ENCODE measurements at regions not wholly inside any gene's neighbourhood (a gene's known extent, or its start where the extent isn't known, plus 50 kb on each side); places are given as distances from the start of the nearest gene placed in this dataset.

DNA sequence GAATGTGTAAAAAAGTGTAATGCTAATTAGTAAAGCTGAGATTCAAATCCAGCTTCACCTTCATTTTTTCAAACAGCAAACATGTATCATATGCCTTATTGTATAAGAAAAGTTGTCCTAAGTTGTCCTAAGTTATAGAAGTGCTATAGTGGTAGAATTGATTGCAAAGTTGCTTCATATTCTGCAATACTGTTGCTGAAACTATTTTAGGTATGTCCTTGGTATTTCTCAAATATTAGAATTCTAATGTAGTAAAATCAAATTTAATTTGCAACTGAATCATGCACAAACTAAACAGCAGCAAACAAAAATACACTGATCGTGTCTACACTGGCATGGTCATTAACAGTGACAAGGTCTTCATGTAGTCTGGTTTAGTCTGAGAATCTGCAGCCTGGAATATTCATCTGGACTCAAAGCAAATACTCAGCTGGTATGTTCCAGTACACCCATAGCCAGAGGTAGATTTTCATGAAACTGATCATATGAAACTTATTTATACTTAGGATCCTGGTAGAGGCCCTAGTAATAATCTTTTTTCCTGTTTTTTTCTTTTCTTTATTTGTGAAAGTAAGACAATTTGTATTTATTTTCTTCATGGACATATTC lies 555.6 kb upstream of the ZEB2 start:
- H3K27me3 ChIP-seq (ENCODE audit: insufficient read depth, poor library complexity, severe bottlenecking), result no peaks in the 10 kb centered on the region
- H3K27ac ChIP-seq (replicated peaks), result no peak overlapping the region
- no peak for TF ChIP-seq SPI1 (IDR thresholded peaks at IDR 0.05; ENCODE audit: borderline replicate concordance, low read depth)
- TF ChIP-seq GABPA (IDR thresholded peaks at IDR 0.05; ENCODE audit: low read depth), result no peak
- no peak for TF ChIP-seq CTCF (IDR thresholded peaks at IDR 0.05; ENCODE audit: insufficient read depth, low read length)
- TF ChIP-seq POLR2AphosphoS5 (IDR thresholded peaks at IDR 0.05; ENCODE audit: low read depth), result no peak
- TF ChIP-seq, protein P1, sequence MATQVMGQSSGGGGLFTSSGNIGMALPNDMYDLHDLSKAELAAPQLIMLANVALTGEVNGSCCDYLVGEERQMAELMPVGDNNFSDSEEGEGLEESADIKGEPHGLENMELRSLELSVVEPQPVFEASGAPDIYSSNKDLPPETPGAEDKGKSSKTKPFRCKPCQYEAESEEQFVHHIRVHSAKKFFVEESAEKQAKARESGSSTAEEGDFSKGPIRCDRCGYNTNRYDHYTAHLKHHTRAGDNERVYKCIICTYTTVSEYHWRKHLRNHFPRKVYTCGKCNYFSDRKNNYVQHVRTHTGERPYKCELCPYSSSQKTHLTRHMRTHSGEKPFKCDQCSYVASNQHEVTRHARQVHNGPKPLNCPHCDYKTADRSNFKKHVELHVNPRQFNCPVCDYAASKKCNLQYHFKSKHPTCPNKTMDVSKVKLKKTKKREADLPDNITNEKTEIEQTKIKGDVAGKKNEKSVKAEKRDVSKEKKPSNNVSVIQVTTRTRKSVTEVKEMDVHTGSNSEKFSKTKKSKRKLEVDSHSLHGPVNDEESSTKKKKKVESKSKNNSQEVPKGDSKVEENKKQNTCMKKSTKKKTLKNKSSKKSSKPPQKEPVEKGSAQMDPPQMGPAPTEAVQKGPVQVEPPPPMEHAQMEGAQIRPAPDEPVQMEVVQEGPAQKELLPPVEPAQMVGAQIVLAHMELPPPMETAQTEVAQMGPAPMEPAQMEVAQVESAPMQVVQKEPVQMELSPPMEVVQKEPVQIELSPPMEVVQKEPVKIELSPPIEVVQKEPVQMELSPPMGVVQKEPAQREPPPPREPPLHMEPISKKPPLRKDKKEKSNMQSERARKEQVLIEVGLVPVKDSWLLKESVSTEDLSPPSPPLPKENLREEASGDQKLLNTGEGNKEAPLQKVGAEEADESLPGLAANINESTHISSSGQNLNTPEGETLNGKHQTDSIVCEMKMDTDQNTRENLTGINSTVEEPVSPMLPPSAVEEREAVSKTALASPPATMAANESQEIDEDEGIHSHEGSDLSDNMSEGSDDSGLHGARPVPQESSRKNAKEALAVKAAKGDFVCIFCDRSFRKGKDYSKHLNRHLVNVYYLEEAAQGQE (IDR thresholded peaks at IDR 0.05; ENCODE audit: insufficient replicate concordance, low read depth), result no peak
- DNase-seq (ENCODE audit: low read depth in 1 of 2, low spot score in 1 of 2), result no peak
- no peak overlapping the region for H3K4me3 ChIP-seq (replicated peaks; ENCODE audit: insufficient read depth, low read length)

GRCh38 chr2:145070703-145071102 lies 550.8 kb upstream of the ZEB2 start:
- no peak overlapping the region for H3K4me3 ChIP-seq (replicated peaks; ENCODE audit: insufficient read depth, low read length)
- no peak overlapping the region for H3K27ac ChIP-seq (replicated peaks)
- no peak for DNase-seq (ENCODE audit: low read depth in 1 of 2, low spot score in 1 of 2)
- H3K27me3 ChIP-seq (ENCODE audit: insufficient read depth, poor library complexity, severe bottlenecking), result no peaks in the 10 kb centered on the region
- TF ChIP-seq SPI1 (IDR thresholded peaks at IDR 0.05; ENCODE audit: borderline replicate concordance, low read depth) (no peak), POLR2AphosphoS5 (IDR thresholded peaks at IDR 0.05; ENCODE audit: low read depth) (no peak), GABPA (IDR thresholded peaks at IDR 0.05; ENCODE audit: low read depth) (no peak), CTCF (IDR thresholded peaks at IDR 0.05; ENCODE audit: insufficient read depth, low read length) (no peak)
- TF ChIP-seq, protein P1 (IDR thresholded peaks at IDR 0.05; ENCODE audit: insufficient replicate concordance, low read depth), result no peak

DNA sequence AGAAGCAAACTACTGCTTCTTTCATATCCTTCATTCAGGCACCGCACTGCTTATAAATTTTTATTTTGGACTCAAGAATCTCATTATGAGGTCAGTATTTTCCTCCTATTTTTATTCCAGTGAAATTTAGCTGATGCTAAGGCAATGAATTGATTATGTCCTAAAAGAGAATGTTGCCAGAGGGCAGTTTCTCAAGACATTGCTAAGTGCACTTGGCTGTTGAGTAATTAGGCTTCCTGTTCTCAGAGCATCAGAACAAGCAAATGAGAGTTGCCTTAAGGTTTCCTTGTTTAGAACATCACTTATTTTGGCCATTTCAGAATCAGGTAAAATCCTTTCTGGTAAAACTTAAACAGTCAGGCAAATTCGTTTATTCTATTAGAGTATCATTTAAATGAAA lies 548.6 kb upstream of the ZEB2 start:
- DNase-seq (ENCODE audit: low read depth in 1 of 2, low spot score in 1 of 2), result peak in 1 of 2 experiments; percentile 16
- Histone ChIP-seq H3K27ac (replicated peaks) (no peak overlapping the region), H3K4me3 (replicated peaks; ENCODE audit: insufficient read depth, low read length) (no peak overlapping the region), H3K27me3 (ENCODE audit: insufficient read depth, poor library complexity, severe bottlenecking) (no peaks in the 10 kb centered on the region)
- TF ChIP-seq GABPA (IDR thresholded peaks at IDR 0.05; ENCODE audit: low read depth), result no peak
- TF ChIP-seq POLR2AphosphoS5 (IDR thresholded peaks at IDR 0.05; ENCODE audit: low read depth), result no peak
- TF ChIP-seq CTCF (IDR thresholded peaks at IDR 0.05; ENCODE audit: insufficient read depth, low read length), result no peak
- TF ChIP-seq, protein P1 (IDR thresholded peaks at IDR 0.05; ENCODE audit: insufficient replicate concordance, low read depth), result no peak
- no peak for TF ChIP-seq SPI1 (IDR thresholded peaks at IDR 0.05; ENCODE audit: borderline replicate concordance, low read depth)

Data from HL-60 (cell line).